ENCODE measurements at regions not wholly inside any gene's neighbourhood (a gene's known extent, or its start where the extent isn't known, plus 50 kb on each side); places are given as distances from the start of the nearest gene placed in this dataset.

DNA sequence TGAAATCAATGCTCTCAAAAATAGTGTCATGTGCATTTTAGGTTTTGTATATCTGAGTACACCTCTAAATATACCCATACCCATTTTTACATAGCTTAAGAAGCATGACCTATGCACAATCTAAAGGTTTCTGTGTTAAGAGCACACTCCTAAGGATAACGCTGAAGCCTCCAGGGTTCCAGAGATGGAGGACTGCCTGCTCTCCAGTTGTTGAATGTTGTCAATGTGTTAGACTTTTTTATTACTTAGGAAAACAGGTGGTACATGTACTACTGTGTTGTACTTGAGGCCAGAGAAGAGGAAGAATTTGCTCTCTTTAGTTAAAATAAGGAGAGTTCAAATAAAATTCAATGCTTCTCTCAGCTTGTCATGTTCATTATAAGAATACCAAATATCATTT lies 141.2 kb downstream of the EMB start:
- no peaks in the 10 kb centered on the region for H4K20me1 ChIP-seq (replicated peaks in 1 of 2; ENCODE audit: control insufficient read depth in 1 of 2, insufficient read depth in 2 of 2, low read length in 2 of 2)
- no peaks in the 10 kb centered on the region for H3K23me2 ChIP-seq (ENCODE audit: low read depth, low read length)
- no peak overlapping the region for H3K23ac ChIP-seq (ENCODE audit: insufficient read length)
- 100% methylated on average over 1 of the region's 1 CpG; no CpG with 5 or more reads in 1 of the 2 experiments for WGBS, 2 experiments (ENCODE audit: extremely low coverage in 1 of 2, insufficient coverage in 1 of 2, insufficient read length in 1 of 2, insufficient replicate concordance in 2 of 2, low coverage in 1 of 2, low lambda C conversion rate in 2 of 2, missing lambda C conversion rate in 1 of 2)
- ChIA-PET CTCF (ENCODE audit: partially characterized antibody) (no interaction called here), POLR2A (ENCODE audit: partially characterized antibody) (no interaction called here)
- H4K8ac ChIP-seq (ENCODE audit: extremely low read depth, insufficient read depth, low read length): no peak overlapping the region
- no peak overlapping the region for H2BK5ac ChIP-seq (ENCODE audit: low read depth, low read length)
- no peak overlapping the region for H3K56ac ChIP-seq (replicated peaks; ENCODE audit: insufficient read length, low read depth, low read length)
- no peak overlapping the region for H2BK20ac ChIP-seq (ENCODE audit: low read length)
- H3K4me1 ChIP-seq (replicated peaks in 1 of 4; ENCODE audit: control insufficient read depth in 3 of 4, insufficient read depth in 4 of 4, low read length in 3 of 4): no peaks in the 10 kb centered on the region
- no peak overlapping the region for H4K5ac ChIP-seq (ENCODE audit: insufficient read length, low read depth, low read length)
- no peak overlapping the region for H2BK12ac ChIP-seq (ENCODE audit: low read depth, low read length)
- no peak overlapping the region for H3K27ac ChIP-seq (ENCODE audit: low read depth, low read length)
- no peak for FAIRE-seq
- TF ChIP-seq KDM4A (IDR thresholded peaks at IDR 0.05; ENCODE audit: low read depth, low read length, severe bottlenecking) (no peak), JUND (IDR thresholded peaks at IDR 0.05; ENCODE audit: low read length) (no peak), RNF2 (IDR thresholded peaks at IDR 0.05; ENCODE audit: borderline replicate concordance, low read depth, low read length, missing control alignments, poor library complexity, severe bottlenecking) (no peak)
- TF ChIP-seq, protein P1, sequence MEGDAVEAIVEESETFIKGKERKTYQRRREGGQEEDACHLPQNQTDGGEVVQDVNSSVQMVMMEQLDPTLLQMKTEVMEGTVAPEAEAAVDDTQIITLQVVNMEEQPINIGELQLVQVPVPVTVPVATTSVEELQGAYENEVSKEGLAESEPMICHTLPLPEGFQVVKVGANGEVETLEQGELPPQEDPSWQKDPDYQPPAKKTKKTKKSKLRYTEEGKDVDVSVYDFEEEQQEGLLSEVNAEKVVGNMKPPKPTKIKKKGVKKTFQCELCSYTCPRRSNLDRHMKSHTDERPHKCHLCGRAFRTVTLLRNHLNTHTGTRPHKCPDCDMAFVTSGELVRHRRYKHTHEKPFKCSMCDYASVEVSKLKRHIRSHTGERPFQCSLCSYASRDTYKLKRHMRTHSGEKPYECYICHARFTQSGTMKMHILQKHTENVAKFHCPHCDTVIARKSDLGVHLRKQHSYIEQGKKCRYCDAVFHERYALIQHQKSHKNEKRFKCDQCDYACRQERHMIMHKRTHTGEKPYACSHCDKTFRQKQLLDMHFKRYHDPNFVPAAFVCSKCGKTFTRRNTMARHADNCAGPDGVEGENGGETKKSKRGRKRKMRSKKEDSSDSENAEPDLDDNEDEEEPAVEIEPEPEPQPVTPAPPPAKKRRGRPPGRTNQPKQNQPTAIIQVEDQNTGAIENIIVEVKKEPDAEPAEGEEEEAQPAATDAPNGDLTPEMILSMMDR (IDR thresholded peaks at IDR 0.05; ENCODE audit: control extremely low read depth in 1 of 3, insufficient read depth in 1 of 3, low read depth in 1 of 3, low read length in 3 of 3): no peak
- no peak overlapping the region for H3K18ac ChIP-seq (ENCODE audit: extremely low read depth, low read length)
- no peaks in the 10 kb centered on the region for H3K79me1 ChIP-seq (ENCODE audit: low read depth, low read length)
- H3K36me3 ChIP-seq (ENCODE audit: control insufficient read depth in 2 of 4, insufficient read depth in 4 of 4, low read length in 3 of 4): no peaks in the 10 kb centered on the region
- no peak overlapping the region for H3K14ac ChIP-seq (ENCODE audit: insufficient read length)
- no peak overlapping the region for H2BK120ac ChIP-seq (replicated peaks; ENCODE audit: low read depth, low read length)
- no peak overlapping the region for H2AFZ ChIP-seq (ENCODE audit: low read length)
- H3K79me2 ChIP-seq (ENCODE audit: control insufficient read depth in 1 of 2, insufficient read depth in 2 of 2, low read length in 2 of 2): no peaks in the 10 kb centered on the region
- H2AK5ac ChIP-seq (ENCODE audit: low read depth, low read length): no peak overlapping the region
- no peak for DNase-seq (ENCODE audit: low read depth in 1 of 2, low spot score in 2 of 2)
- no peak overlapping the region for H3K9ac ChIP-seq (replicated peaks in 1 of 4; ENCODE audit: extremely low read depth in 1 of 4, low read depth in 3 of 4, low read length in 3 of 4)
- H4K91ac ChIP-seq (replicated peaks; ENCODE audit: insufficient read length, low read length): no peak overlapping the region
- no peak overlapping the region for H3K4me2 ChIP-seq (ENCODE audit: insufficient read depth in 1 of 2, low read depth in 2 of 2, low read length in 2 of 2)
- H3K27me3 ChIP-seq (replicated peaks in 1 of 4; ENCODE audit: control insufficient read depth in 3 of 4, extremely low read depth in 1 of 4, insufficient read depth in 3 of 4, low read length in 3 of 4): no peaks in the 10 kb centered on the region
- H3K9me3 ChIP-seq (ENCODE audit: insufficient read depth in 2 of 2, low read depth in 1 of 2, low read length in 1 of 2): peaks cover 32 to 33% of the 10 kb centered on the region in 2 experiments
- no peak overlapping the region for H3K4ac ChIP-seq (replicated peaks; ENCODE audit: insufficient read length, low read depth, low read length)
- H2BK15ac ChIP-seq (ENCODE audit: low read length): no peak overlapping the region
- H3K4me3 ChIP-seq (ENCODE audit: extremely low read depth in 1 of 4, insufficient read depth in 2 of 4, low read depth in 3 of 4, low read length in 4 of 4): no peak overlapping the region
